Prostate gland (tissue), 2 donors: ENCODE measurements at regions not wholly inside any gene's neighbourhood (a gene's known extent, or its start where the extent isn't known, plus 50 kb on each side); places are given as distances from the start of the nearest gene placed in this dataset.

Source experiments
- DNase-seq: peaks from one replicate; pipeline ENCODE4 v3.0.0-alpha.2; 2019; ENCODE audit warnings: low spot score
- H3K27ac ChIP-seq, 2 donors: fragments of 200-600 bp; sonication (generic); 2 replicates each; pipeline ENCODE4 v1.5.1; 2017 to 2019
- H3K27me3 ChIP-seq: fragments of 200-600 bp; sonication (generic); replicated peaks from 2 replicates; pipeline ENCODE4 v1.5.1; 2019; ENCODE audit not compliant: insufficient read depth
- H3K36me3 ChIP-seq, 2 donors: fragments of 200-600 bp; sonication (generic); 1 replicate in 1 of 2; 2 replicates in 1 of 2; pipeline versions ENCODE4 v1.5.1 to v1.8.1; 2017 to 2019
- H3K4me1 ChIP-seq: fragments of 200-600 bp; sonication (generic); replicated peaks from 2 replicates; pipeline ENCODE4 v1.5.1; 2019
- H3K4me3 ChIP-seq, 2 donors: fragments of 200-600 bp; sonication (generic); 2 replicates each; pipeline ENCODE4 v1.5.1; 2017 to 2019
- H3K9me3 ChIP-seq: fragments of 200-600 bp; sonication (generic); 2 replicates; pipeline ENCODE4 v1.5.1; 2017
- CTCF ChIP-seq, 4 experiments: fragments of 200-600 bp in 2 of 4; fragments of 450-650 bp in 2 of 4; sonication (generic) in 2 of 4; IDR thresholded peaks; 1 replicate in 3 of 4; 2 replicates in 1 of 4; pipeline ENCODE4 v1.5.1; 2016 to 2019; ENCODE audit warnings: antibody characterized with exemption in 4 of 4, mild to moderate bottlenecking in 2 of 4, moderate library complexity in 2 of 4
- POLR2A ChIP-seq: fragments of 450-650 bp; IDR thresholded peaks from one replicate; pipeline ENCODE4 v1.6.1; 2016; ENCODE audit warnings: antibody characterized with exemption, mild to moderate bottlenecking
- POLR2AphosphoS5 ChIP-seq: sonication (generic); formaldehyde crosslinking; IDR thresholded peaks from one replicate; pipeline ENCODE4 v1.6.1; 2017; ENCODE audit warnings: antibody characterized with exemption
- WGBS: methylation state at CpG from one replicate; pipeline ENCODE4 v1.1.5; 2018; 5-methylcytosine and 5-hydroxymethylcytosine counted together
- intact Hi-C: fragments of 100-400 bp; cut with DNase I; formaldehyde crosslinking; loops from one replicate; pipeline ENCODE4 v1.14.2; 2022

GRCh38 chr6:115854866-115855665 lies 205.6 kb downstream of the FRK start:
- no peak for DNase-seq
- WGBS = 96% methylated on average over 24 of the region's 34 CpGs
- intact Hi-C loops = no loop called here
- no peak overlapping the region for H3K27ac ChIP-seq
- TF ChIP-seq POLR2A (no peak), POLR2AphosphoS5 (no peak), CTCF (IDR thresholded peaks at IDR 0.05) (no peak)
- H3K27me3 ChIP-seq = no peaks in the 10 kb centered on the region
- no peaks in the 10 kb centered on the region for H3K4me1 ChIP-seq
- H3K36me3 ChIP-seq = no peaks in the 10 kb centered on the region
- no peak overlapping the region for H3K4me3 ChIP-seq
- no peaks in the 10 kb centered on the region for H3K9me3 ChIP-seq

DNA sequence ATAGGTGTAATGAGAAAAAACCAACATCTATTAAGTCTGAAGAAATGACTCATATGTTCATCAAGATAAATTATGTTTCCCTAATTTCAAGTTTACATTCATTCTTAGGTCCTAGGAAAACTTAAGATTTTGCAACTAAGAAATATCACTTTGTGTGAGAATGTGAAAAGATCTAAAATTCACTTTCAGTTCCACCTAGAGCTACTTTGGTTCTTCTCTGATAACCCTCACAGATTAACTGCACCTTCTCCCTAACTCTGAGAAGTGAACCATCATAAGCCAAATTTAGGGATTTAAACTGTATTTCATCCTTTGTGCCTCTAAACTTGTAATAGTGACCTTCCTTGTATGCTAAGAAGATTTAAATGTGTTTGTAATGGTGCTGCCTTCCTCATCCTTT lies 213.0 kb downstream of the FRK start:
- no peaks in the 10 kb centered on the region for H3K4me1 ChIP-seq
- TF ChIP-seq POLR2A (no peak), POLR2AphosphoS5 (no peak), CTCF (IDR thresholded peaks at IDR 0.05) (no peak)
- H3K27ac ChIP-seq = no peak overlapping the region
- no peak for DNase-seq
- no peaks in the 10 kb centered on the region for H3K9me3 ChIP-seq
- no peak overlapping the region for H3K4me3 ChIP-seq
- no peaks in the 10 kb centered on the region for H3K27me3 ChIP-seq
- H3K36me3 ChIP-seq = no peaks in the 10 kb centered on the region
- intact Hi-C loops = no loop called here

GRCh38 chr6:115843945-115844344 lies 216.7 kb downstream of the FRK start:
- no peak for DNase-seq
- TF ChIP-seq CTCF (IDR thresholded peaks at IDR 0.05) (no peak), POLR2A (no peak), POLR2AphosphoS5 (no peak)
- no peaks in the 10 kb centered on the region for H3K36me3 ChIP-seq
- no peaks in the 10 kb centered on the region for H3K27me3 ChIP-seq
- intact Hi-C loops = no loop called here
- no peak overlapping the region for H3K4me3 ChIP-seq
- no peaks in the 10 kb centered on the region for H3K4me1 ChIP-seq
- no peak overlapping the region for H3K27ac ChIP-seq
- no peaks in the 10 kb centered on the region for H3K9me3 ChIP-seq

DNA sequence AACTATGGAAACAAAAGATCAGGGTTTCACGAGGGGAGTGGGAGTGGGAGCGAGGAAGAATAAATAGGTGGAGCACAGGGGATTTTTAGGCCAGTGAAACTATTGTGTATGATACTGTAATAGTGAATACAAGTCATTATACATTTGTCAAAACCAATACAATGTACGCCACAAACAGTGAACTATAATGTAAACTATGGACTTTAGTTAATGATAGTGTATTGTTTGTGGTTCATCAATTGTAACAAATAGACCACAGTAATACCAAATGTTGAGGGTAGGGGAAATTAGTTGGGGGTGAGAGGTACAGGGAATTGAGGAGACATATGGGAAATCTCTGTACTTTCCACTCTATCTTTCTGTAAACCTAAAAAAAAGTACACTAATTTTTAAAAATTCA lies 218.4 kb downstream of the FRK start:
- Histone ChIP-seq H3K4me1 (no peaks in the 10 kb centered on the region), H3K27me3 (no peaks in the 10 kb centered on the region), H3K9me3 (no peaks in the 10 kb centered on the region), H3K27ac (no peak overlapping the region), H3K36me3 (no peaks in the 10 kb centered on the region), H3K4me3 (no peak overlapping the region)
- TF ChIP-seq POLR2A (no peak), POLR2AphosphoS5 (no peak), CTCF (IDR thresholded peaks at IDR 0.05) (no peak)
- intact Hi-C loops = no loop called here
- DNase-seq = no peak
- 75% methylated on average over 3 of the region's 3 CpGs for WGBS

- no peaks in the 10 kb centered on the region for H3K4me1 ChIP-seq
Measured at GRCh38 chr6:115839583-115840181, 221.0 kb downstream of the FRK start.

More at GRCh38 chr6:115839583-115840181, 221.0 kb downstream of the FRK start:
- Histone ChIP-seq H3K9me3 (no peaks in the 10 kb centered on the region), H3K4me3 (no peak overlapping the region), H3K36me3 (no peaks in the 10 kb centered on the region), H3K27me3 (no peaks in the 10 kb centered on the region), H3K27ac (no peak overlapping the region)
- TF ChIP-seq CTCF (IDR thresholded peaks at IDR 0.05) (no peak), POLR2AphosphoS5 (no peak), POLR2A (no peak)
- WGBS = 90% methylated on average over 7 of the region's 7 CpGs
- no peak for DNase-seq
- intact Hi-C loops = no loop called here
